Caco-2 (cell line): ENCODE measurements at regions not wholly inside any gene's neighbourhood (a gene's known extent, or its start where the extent isn't known, plus 50 kb on each side); places are given as distances from the start of the nearest gene placed in this dataset.

Experiments used
- BruUV-seq: library from RNA; stranded (reverse); fragments of 400-500 nt; replicated peaks from 2 replicates; lab custom pipeline; 2021; lab: Mats Ljungman, UMichigan
- CTCF ChIA-PET: fragments of 300-600 bp; sonication (Branson Sonifier 250); formaldehyde crosslinking; loops from one replicate; lab custom pipeline; 2022; ENCODE audit warnings: antibody characterized with exemption; lab: Charles Lee
- POLR2A ChIA-PET: fragments of 300-600 bp; sonication (Branson Sonifier 250); formaldehyde crosslinking; loops from one replicate; lab custom pipeline; 2022; ENCODE audit warnings: antibody characterized with exemption; lab: Charles Lee
- DNase-seq, 2 experiments: peaks; one replicate each; pipeline versions ENCODE4 v3.0.0 to v3.0.0-alpha.2; 2020 to 2022
- H3K27me3 ChIP-seq: replicated peaks from 2 replicates; pipeline ENCODE4 v1.6.0; 2011; ENCODE audit warnings: low read length; ENCODE audit not compliant: control insufficient read depth, insufficient read depth
- H3K36me3 ChIP-seq: 2 replicates; pipeline ENCODE4 v1.5.1; 2011; ENCODE audit warnings: low read length; ENCODE audit not compliant: control insufficient read depth, insufficient read depth
- H3K4me1 ChIP-seq: fragments of 250-450 bp; sonication (Bioruptor Pico); 2 replicates; pipeline ENCODE4 v1.5.1; 2020; ENCODE audit warnings: mild to moderate bottlenecking
- H3K4me3 ChIP-seq: 2 replicates; pipeline ENCODE4 v1.5.1; 2011; ENCODE audit warnings: low read depth, mild to moderate bottlenecking, control low read depth, low read length
- H3K9me3 ChIP-seq: fragments of 250-450 bp; sonication (Bioruptor Pico); 2 replicates; pipeline ENCODE4 v1.5.1; 2020; ENCODE audit warnings: mild to moderate bottlenecking, moderate library complexity
- H3K27ac Mint-ChIP-seq: one replicate; pipeline ENCODE4 v1.8.0; 2022; ENCODE audit warnings: mixed read lengths; ENCODE audit not compliant: unreplicated experiment
- H3K27me3 Mint-ChIP-seq: one replicate; pipeline ENCODE4 v1.8.0; 2022; ENCODE audit warnings: mixed read lengths; ENCODE audit not compliant: insufficient read depth, unreplicated experiment
- H3K36me3 Mint-ChIP-seq: one replicate; pipeline ENCODE4 v1.8.0; 2022; ENCODE audit warnings: mild to moderate bottlenecking, mixed read lengths; ENCODE audit not compliant: insufficient read depth, unreplicated experiment
- H3K4me1 Mint-ChIP-seq: one replicate; pipeline ENCODE4 v1.8.0; 2022; ENCODE audit warnings: low read depth, mixed read lengths; ENCODE audit not compliant: unreplicated experiment
- H3K4me3 Mint-ChIP-seq: one replicate; pipeline ENCODE4 v1.8.0; 2022; ENCODE audit warnings: mild to moderate bottlenecking, moderate library complexity, mixed read lengths; ENCODE audit not compliant: unreplicated experiment
- H3K9me3 Mint-ChIP-seq: one replicate; pipeline ENCODE4 v1.8.0; 2022; ENCODE audit warnings: mixed read lengths; ENCODE audit not compliant: unreplicated experiment
- intact Hi-C: fragments of 100-400 bp; cut with micrococcal nuclease; formaldehyde crosslinking; loops from one replicate; pipeline ENCODE4 v1.10.0; 2022; ENCODE audit not compliant: unreplicated experiment
- TF ChIP-seq, protein P1 (sequence below), 2 experiments: fragments of 200-600 bp in 1 of 2; IDR thresholded peaks; 1 replicate in 1 of 2; 2 replicates in 1 of 2; pipeline versions ENCODE4 v1.5.1 to v1.8.0; 2011 to 2022; ENCODE audit warnings: antibody characterized with exemption in 1 of 2, control low read depth in 1 of 2, inconsistent platforms in 1 of 2, low read depth in 1 of 2, low read length in 1 of 2, mild to moderate bottlenecking in 1 of 2, moderate library complexity in 1 of 2; ENCODE audit not compliant: insufficient read depth in 1 of 2, severe bottlenecking in 1 of 2, unreplicated experiment in 1 of 2

DNA sequence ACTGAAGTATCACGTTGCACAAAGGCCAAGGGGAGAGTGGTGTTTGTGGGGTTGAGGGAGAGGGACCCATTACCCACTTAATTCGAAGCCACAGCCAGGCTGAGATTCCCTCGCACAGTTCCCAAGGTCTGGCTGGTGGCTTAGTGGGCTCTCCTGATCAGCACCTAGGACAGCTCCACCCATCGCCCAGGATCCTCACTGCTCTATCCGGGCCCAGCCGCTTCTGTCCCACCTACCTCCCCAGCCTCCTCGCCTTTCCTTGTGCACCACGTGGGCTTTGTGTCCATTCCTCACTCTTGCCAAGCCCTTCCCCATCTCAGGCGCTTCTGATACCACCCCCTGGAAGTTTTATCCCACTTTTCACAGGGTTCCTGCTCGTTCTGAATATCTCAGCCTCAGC lies 163.5 kb downstream of the CCT6B start:
- Histone ChIP-seq H3K27me3 (no peaks in the 10 kb centered on the region), H3K4me3 (no peak overlapping the region), H3K4me1 (no peaks in the 10 kb centered on the region), H3K9me3 (no peaks in the 10 kb centered on the region), H3K36me3 (no peaks in the 10 kb centered on the region)
- no peak overlapping the region for H3K4me3 Mint-ChIP-seq
- ChIA-PET POLR2A (no interaction called here), CTCF (no interaction called here)
- H3K9me3 Mint-ChIP-seq: no peaks in the 10 kb centered on the region
- intact Hi-C loops: no loop called here
- TF ChIP-seq, protein P1, sequence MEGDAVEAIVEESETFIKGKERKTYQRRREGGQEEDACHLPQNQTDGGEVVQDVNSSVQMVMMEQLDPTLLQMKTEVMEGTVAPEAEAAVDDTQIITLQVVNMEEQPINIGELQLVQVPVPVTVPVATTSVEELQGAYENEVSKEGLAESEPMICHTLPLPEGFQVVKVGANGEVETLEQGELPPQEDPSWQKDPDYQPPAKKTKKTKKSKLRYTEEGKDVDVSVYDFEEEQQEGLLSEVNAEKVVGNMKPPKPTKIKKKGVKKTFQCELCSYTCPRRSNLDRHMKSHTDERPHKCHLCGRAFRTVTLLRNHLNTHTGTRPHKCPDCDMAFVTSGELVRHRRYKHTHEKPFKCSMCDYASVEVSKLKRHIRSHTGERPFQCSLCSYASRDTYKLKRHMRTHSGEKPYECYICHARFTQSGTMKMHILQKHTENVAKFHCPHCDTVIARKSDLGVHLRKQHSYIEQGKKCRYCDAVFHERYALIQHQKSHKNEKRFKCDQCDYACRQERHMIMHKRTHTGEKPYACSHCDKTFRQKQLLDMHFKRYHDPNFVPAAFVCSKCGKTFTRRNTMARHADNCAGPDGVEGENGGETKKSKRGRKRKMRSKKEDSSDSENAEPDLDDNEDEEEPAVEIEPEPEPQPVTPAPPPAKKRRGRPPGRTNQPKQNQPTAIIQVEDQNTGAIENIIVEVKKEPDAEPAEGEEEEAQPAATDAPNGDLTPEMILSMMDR (IDR thresholded peaks at IDR 0.05; ENCODE audit: insufficient read depth in 1 of 2, low read depth in 1 of 2, low read length in 1 of 2, severe bottlenecking in 1 of 2, unreplicated experiment in 1 of 2): no peak
- no peaks in the 10 kb centered on the region for H3K4me1 Mint-ChIP-seq
- peaks cover 22% of the 10 kb centered on the region for H3K27me3 Mint-ChIP-seq
- DNase-seq: peak; percentile 42 to 63
- H3K27ac Mint-ChIP-seq: no peak overlapping the region
- BruUV-seq: no TSS peak
- no peaks in the 10 kb centered on the region for H3K36me3 Mint-ChIP-seq

DNA sequence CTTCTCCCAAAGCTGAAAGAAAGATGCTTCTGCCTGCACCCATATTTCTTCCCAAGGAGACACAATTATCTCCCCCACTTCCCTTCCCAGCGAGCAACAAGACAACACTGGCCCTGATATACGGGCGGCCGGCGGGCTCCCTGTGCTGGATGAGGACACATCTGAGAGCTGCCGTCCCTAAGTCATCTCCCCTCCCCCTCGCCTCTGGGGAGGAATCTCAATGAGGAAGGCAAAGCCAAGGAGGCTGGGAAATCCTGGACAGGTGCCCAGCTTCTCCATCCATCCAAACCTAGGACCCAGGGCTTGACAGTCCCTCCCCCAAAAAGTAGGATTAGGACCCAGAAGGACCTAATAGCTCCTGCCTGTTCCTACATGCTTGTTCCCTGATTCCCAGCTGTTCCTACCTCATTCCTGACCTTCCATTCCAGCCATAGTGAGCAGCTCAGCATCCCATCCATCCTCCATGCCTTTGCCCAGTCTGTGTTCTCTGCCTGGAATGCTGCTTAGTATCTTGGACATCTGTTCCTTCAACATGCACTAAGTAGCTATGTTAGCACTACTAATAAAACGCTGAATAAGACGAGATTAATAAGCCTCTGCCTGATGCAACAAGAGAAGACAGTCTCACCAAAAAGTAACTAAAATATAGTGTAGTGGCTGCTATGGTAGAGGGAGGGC lies 167.9 kb downstream of the CCT6B start:
- no peak overlapping the region for H3K4me3 Mint-ChIP-seq
- no peaks in the 10 kb centered on the region for H3K36me3 Mint-ChIP-seq
- intact Hi-C loops: no loop called here

DNA sequence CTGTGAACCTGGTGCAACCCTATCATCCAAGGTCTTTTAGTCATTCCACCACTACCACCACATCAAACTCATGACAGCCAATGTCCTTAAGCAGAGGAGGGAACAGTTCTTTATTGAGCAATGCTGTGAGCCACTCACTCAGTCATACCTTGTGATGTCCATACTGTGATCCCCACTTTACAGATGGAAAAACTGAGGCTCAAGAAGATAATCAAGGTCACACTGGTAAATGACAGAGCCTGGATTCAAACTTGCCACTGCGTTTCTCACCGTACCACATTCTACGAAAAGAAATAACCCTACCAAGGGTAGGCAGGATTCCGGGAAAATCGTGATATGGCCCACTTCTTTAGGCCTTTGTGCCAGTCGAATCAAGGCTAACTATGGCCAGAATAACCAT lies 172.6 kb downstream of the CCT6B start:
- CTCF ChIA-PET: no interaction called here
- Mint-ChIP-seq H3K27ac (no peak overlapping the region), H3K9me3 (no peaks in the 10 kb centered on the region), H3K4me1 (no peaks in the 10 kb centered on the region), H3K27me3 (peaks cover 28% of the 10 kb centered on the region), H3K4me3 (no peak overlapping the region), H3K36me3 (no peaks in the 10 kb centered on the region)
- POLR2A ChIA-PET: no interaction called here
- DNase-seq: no peak
- BruUV-seq: no TSS peak
- Histone ChIP-seq H3K4me1 (no peaks in the 10 kb centered on the region), H3K9me3 (no peaks in the 10 kb centered on the region), H3K27me3 (no peaks in the 10 kb centered on the region; the same call in 1 of the 2 replicates), H3K4me3 (no peak overlapping the region), H3K36me3 (no peaks in the 10 kb centered on the region)
- TF ChIP-seq, protein P1 (IDR thresholded peaks at IDR 0.05; ENCODE audit: insufficient read depth in 1 of 2, low read depth in 1 of 2, low read length in 1 of 2, severe bottlenecking in 1 of 2, unreplicated experiment in 1 of 2): no peak
- intact Hi-C loops: no loop called here

More for the DNA sequence above, 167.9 kb downstream of the CCT6B start:
- no TSS peak for BruUV-seq
- TF ChIP-seq, protein P1 (IDR thresholded peaks at IDR 0.05; ENCODE audit: insufficient read depth in 1 of 2, low read depth in 1 of 2, low read length in 1 of 2, severe bottlenecking in 1 of 2, unreplicated experiment in 1 of 2): no peak
- POLR2A ChIA-PET: no interaction called here
- no peak for DNase-seq
- H3K27me3 Mint-ChIP-seq: peaks cover 18% of the 10 kb centered on the region
- no peaks in the 10 kb centered on the region for H3K9me3 ChIP-seq
- H3K4me1 ChIP-seq: no peaks in the 10 kb centered on the region
- no peaks in the 10 kb centered on the region for H3K36me3 ChIP-seq
- CTCF ChIA-PET: no interaction called here
- H3K27ac Mint-ChIP-seq: no peak overlapping the region
- no peak overlapping the region for H3K4me3 ChIP-seq
- no peaks in the 10 kb centered on the region for H3K27me3 ChIP-seq
- no peaks in the 10 kb centered on the region for H3K9me3 Mint-ChIP-seq
- H3K4me1 Mint-ChIP-seq: no peaks in the 10 kb centered on the region
